IMR-90 (cell line): ENCODE measurements at regions not wholly inside any gene's neighbourhood (a gene's known extent, or its start where the extent isn't known, plus 50 kb on each side); places are given as distances from the start of the nearest gene placed in this dataset.
A peak's percentile ranks its signal among the peaks of the same experiment; 100 is the strongest.

Source experiments
- ATAC-seq: fragments of 200-7000 bp; cut with Tn5 transposase; 2 replicates; pipeline ENCODE4 v1.9.1; 2020; ENCODE audit warnings: low read depth, mild to moderate bottlenecking, moderate library complexity
- BruUV-seq: library from RNA; stranded (reverse); fragments of 400-500 nt; replicated peaks from 2 replicates; lab custom pipeline; 2021; lab: Mats Ljungman, UMichigan
- CTCF ChIA-PET: fragments of 300-600 bp; formaldehyde crosslinking; extraction: SDS; loops from one replicate; lab custom pipeline; 2021; ENCODE audit warnings: antibody characterized with exemption; lab: Yijun Ruan, JAX
- POLR2A ChIA-PET: fragments of 300-600 bp; sonication (Branson Sonifier 250); formaldehyde crosslinking; loops from one replicate; lab custom pipeline; 2022; ENCODE audit warnings: antibody characterized with exemption; ENCODE audit not compliant: unreplicated experiment; lab: Charles Lee
- DNase-seq: peaks from one replicate; pipeline ENCODE4 v3.0.0; 2013
- H2AFZ ChIP-seq: replicated peaks from 2 replicates; pipeline ENCODE3; 2013; ENCODE audit warnings: low read length, mild to moderate bottlenecking; ENCODE audit not compliant: poor library complexity
- H2AK5ac ChIP-seq: 2 replicates; pipeline ENCODE4 v1.6.1; 2013; ENCODE audit warnings: low read depth, low read length, inconsistent platforms
- H2AK9ac ChIP-seq: replicated peaks from 2 replicates; pipeline ENCODE3; 2013; ENCODE audit warnings: mild to moderate bottlenecking, low read depth, low read length, moderate library complexity; ENCODE audit not compliant: poor library complexity
- H2BK120ac ChIP-seq: 2 replicates; pipeline ENCODE4 v1.6.1; 2013; ENCODE audit warnings: low read depth, low read length, inconsistent platforms
- H2BK15ac ChIP-seq: 3 replicates; pipeline ENCODE4 v1.6.1; 2013; ENCODE audit warnings: low read depth, low read length, inconsistent platforms
- H2BK20ac ChIP-seq: 2 replicates; pipeline ENCODE4 v1.6.1; 2013; ENCODE audit warnings: low read depth, mild to moderate bottlenecking, inconsistent platforms, low read length, moderate library complexity
- H2BK5ac ChIP-seq: 2 replicates; pipeline ENCODE4 v1.6.1; 2013; ENCODE audit warnings: mild to moderate bottlenecking, low read depth, low read length, inconsistent platforms; ENCODE audit not compliant: poor library complexity, severe bottlenecking
- H3K14ac ChIP-seq: replicated peaks from 2 replicates; pipeline ENCODE4 v1.6.1; 2013; ENCODE audit warnings: low read depth, low read length, inconsistent platforms
- H3K18ac ChIP-seq: 2 replicates; pipeline ENCODE4 v1.6.1; 2013; ENCODE audit warnings: low read depth, low read length, control low read depth
- H3K23ac ChIP-seq: 2 replicates; pipeline ENCODE4 v1.6.1; 2013; ENCODE audit warnings: low read depth, low read length, inconsistent platforms
- H3K27ac ChIP-seq: 2 replicates; pipeline ENCODE4 v1.5.1; 2013; ENCODE audit warnings: mild to moderate bottlenecking, control low read depth, low read length; ENCODE audit not compliant: insufficient read depth
- H3K27me3 ChIP-seq: 2 replicates; pipeline ENCODE4 v1.6.1; 2013; ENCODE audit warnings: low read length; ENCODE audit not compliant: control insufficient read depth, insufficient read depth
- H3K36me3 ChIP-seq: 2 replicates; pipeline ENCODE4 v1.6.1; 2013; ENCODE audit warnings: low read length, mixed read lengths; ENCODE audit not compliant: control insufficient read depth, insufficient read depth
- H3K4ac ChIP-seq: 2 replicates; pipeline ENCODE4 v1.6.1; 2013; ENCODE audit warnings: low read depth, low read length, inconsistent platforms
- H3K4me1 ChIP-seq: 2 replicates; pipeline ENCODE4 v1.6.1; 2013; ENCODE audit warnings: low read length, mixed read lengths; ENCODE audit not compliant: control insufficient read depth, insufficient read depth
- H3K4me2 ChIP-seq: 2 replicates; pipeline ENCODE4 v1.6.1; 2013; ENCODE audit warnings: low read depth, mild to moderate bottlenecking, control low read depth, low read length, moderate library complexity
- H3K4me3 ChIP-seq: 2 replicates; pipeline ENCODE4 v1.5.1; 2013; ENCODE audit warnings: low read depth, mild to moderate bottlenecking, control low read depth, low read length, moderate library complexity; ENCODE audit not compliant: insufficient read depth
- H3K56ac ChIP-seq: 2 replicates; pipeline ENCODE4 v1.6.1; 2013; ENCODE audit warnings: low read length, inconsistent platforms; ENCODE audit not compliant: insufficient read depth; ENCODE audit errors: extremely low read depth
- H3K79me1 ChIP-seq, 2 experiments: 2 replicates each; pipeline ENCODE4 v1.6.1; 2013; ENCODE audit warnings: low read length in 2 of 2, inconsistent platforms in 1 of 2, low read depth in 1 of 2
- H3K9ac ChIP-seq: 2 replicates; pipeline ENCODE4 v1.6.1; 2013; ENCODE audit warnings: low read depth, low read length, control low read depth
- H3K9me1 ChIP-seq: 2 replicates; pipeline ENCODE4 v1.6.1; 2013; ENCODE audit warnings: low read length, inconsistent platforms; ENCODE audit not compliant: insufficient read depth
- H3K9me3 ChIP-seq: 2 replicates; pipeline ENCODE4 v1.6.1; 2013; ENCODE audit warnings: low read length; ENCODE audit not compliant: control insufficient read depth, insufficient read depth
- H4K20me1 ChIP-seq: 2 replicates; pipeline ENCODE4 v1.6.1; 2013; ENCODE audit warnings: low read length, inconsistent platforms; ENCODE audit not compliant: insufficient read depth
- H4K5ac ChIP-seq: 2 replicates; pipeline ENCODE4 v1.6.1; 2013; ENCODE audit warnings: mild to moderate bottlenecking, low read depth, low read length, control low read depth
- H4K8ac ChIP-seq, 2 experiments: 2 replicates each; pipeline ENCODE4 v1.6.1; 2013; ENCODE audit warnings: low read depth in 2 of 2, low read length in 2 of 2, control low read depth in 1 of 2, inconsistent platforms in 1 of 2
- H4K91ac ChIP-seq: 2 replicates; pipeline ENCODE4 v1.6.1; 2013; ENCODE audit warnings: low read depth, low read length, inconsistent platforms; ENCODE audit not compliant: insufficient read depth
- CEBPB ChIP-seq: IDR thresholded peaks from 2 replicates; pipeline ENCODE4 v1.6.1; 2012; ENCODE audit warnings: low read depth, low read length, improper control_type of control experiment
- CTCF ChIP-seq: conservative IDR thresholded peaks from 2 replicates; pipeline ENCODE4 v1.5.1; 2012; ENCODE audit warnings: mild to moderate bottlenecking, low read depth, low read length, improper control_type of control experiment
- FOS ChIP-seq: fragments of 150-350 bp; IDR thresholded peaks from 2 replicates; pipeline ENCODE4 v1.6.1; 2016; ENCODE audit warnings: low read depth, low read length
- MAFK ChIP-seq: IDR thresholded peaks from 2 replicates; pipeline ENCODE4 v1.6.1; 2012; ENCODE audit warnings: low read depth, low read length, improper control_type of control experiment
- MXI1 ChIP-seq: IDR thresholded peaks from 2 replicates; pipeline ENCODE4 v1.6.1; 2012; ENCODE audit warnings: low read depth, mild to moderate bottlenecking, low read length, moderate library complexity, borderline replicate concordance
- POLR2A ChIP-seq: IDR thresholded peaks from 2 replicates; pipeline ENCODE4 v1.6.1; 2012; ENCODE audit warnings: mild to moderate bottlenecking, low read depth, low read length
- RFX5 ChIP-seq: IDR thresholded peaks from 2 replicates; pipeline ENCODE4 v1.8.0; 2012; ENCODE audit warnings: low read depth, mild to moderate bottlenecking, low read length, moderate library complexity
- WGBS, 2 experiments: methylation state at CpG; one replicate each; pipeline versions ENCODE4 v1.1.5 to v1.1.7; 2013; ENCODE audit warnings: missing lambda C conversion rate in 2 of 2; ENCODE audit not compliant: insufficient read length in 1 of 2; ENCODE audit errors: extremely low coverage in 2 of 2; 5-methylcytosine and 5-hydroxymethylcytosine counted together
- dilution Hi-C: fragments of 300-500 bp; cut with HindIII; formaldehyde crosslinking; loops from one replicate; pipeline ENCODE4 v1.14.3; 2018; ENCODE audit warnings: low sequenced_read_pairs; ENCODE audit not compliant: unreplicated experiment
- in situ Hi-C: fragments of 300-500 bp; cut with MboI; formaldehyde crosslinking; loops from 3 replicates; pipeline ENCODE4 v1.14.3; 2019; ENCODE audit warnings: low sequenced_read_pairs, inconsistent platforms, mixed read lengths
- intact Hi-C: fragments of 100-400 bp; cut with micrococcal nuclease; formaldehyde crosslinking; loops from 2 replicates; pipeline ENCODE4 v1.10.0; 2022

GRCh38 chr2:128406736-128407554 is 88.3 kb upstream of the HS6ST1 start:
- no peak overlapping the region for H3K27ac ChIP-seq
- 73% methylated on average over 4 of the region's 18 CpGs; no CpG with 5 or more reads in 1 of the 2 experiments for WGBS, 2 experiments
- no peak overlapping the region for H2AK9ac ChIP-seq
- no peaks in the 10 kb centered on the region for H3K27me3 ChIP-seq
- no peak overlapping the region for H3K4me2 ChIP-seq
- H3K36me3 ChIP-seq: no peaks in the 10 kb centered on the region
- H4K8ac ChIP-seq: no peak overlapping the region
- H2BK120ac ChIP-seq: peak overlapping the region; percentile 33; the same call in 1 of the 2 replicates
- no TSS peak for BruUV-seq
- in situ Hi-C loops: no loop called here
- no peak overlapping the region for H3K14ac ChIP-seq
- POLR2A ChIA-PET: interaction anchor here (0.5 kb wide), 1 partner anchor 139 kb away, joined by 3 read pairs; no protein-coding TSS in a partner anchor
- peaks cover 10% of the 10 kb centered on the region for H3K4me1 ChIP-seq
- H4K20me1 ChIP-seq: no peaks in the 10 kb centered on the region
- H3K56ac ChIP-seq: no peak overlapping the region
- no peak overlapping the region for H4K5ac ChIP-seq
- peak overlapping the region; percentile 72; the same call in 1 of the 2 replicates for H2AK5ac ChIP-seq
- dilution Hi-C loops: no loop called here
- H3K23ac ChIP-seq: no peak overlapping the region
- H3K9me3 ChIP-seq: no peaks in the 10 kb centered on the region
- no peak overlapping the region for H2BK5ac ChIP-seq
- no peak overlapping the region for H2AFZ ChIP-seq
- no peak overlapping the region for H3K18ac ChIP-seq
- H3K9me1 ChIP-seq: peaks cover 16% of the 10 kb centered on the region; the same call in 1 of the 2 replicates
- no peak for DNase-seq
- no peak for TF ChIP-seq CTCF
- no peak for TF ChIP-seq MXI1
- TF ChIP-seq FOS: no peak
- no peak for TF ChIP-seq CEBPB
- TF ChIP-seq POLR2A: no peak
- TF ChIP-seq MAFK: no peak
- no peak for TF ChIP-seq RFX5
- H3K4me3 ChIP-seq: no peak overlapping the region
- 0 out of 2 replicates have a peak overlapping the region, but pooled peaks have one; percentile 32 for H4K91ac ChIP-seq
- CTCF ChIA-PET: no interaction called here
- peak overlapping the region; percentile 52 for H3K4ac ChIP-seq
- no peak overlapping the region for H3K9ac ChIP-seq
- no peaks in the 10 kb centered on the region for H3K79me1 ChIP-seq
- no peak overlapping the region for H2BK20ac ChIP-seq
- intact Hi-C loops: no loop called here
- no peak for ATAC-seq
- H2BK15ac ChIP-seq: no peak overlapping the region
